Fibroblast of lung (primary cell): ENCODE measurements at regions not wholly inside any gene's neighbourhood (a gene's known extent, or its start where the extent isn't known, plus 50 kb on each side); places are given as distances from the start of the nearest gene placed in this dataset.
A peak's percentile ranks its signal among the peaks of the same experiment; 100 is the strongest.

Experiments
- DNase-seq, 2 donors: peaks; one replicate each; pipeline versions ENCODE4 v3.0.0 to v3.0.0-alpha.2; 2010; ENCODE audit warnings: low read depth in 2 of 2
- H2AFZ ChIP-seq: 2 replicates; pipeline ENCODE4 v1.5.1; 2012; ENCODE audit warnings: low read length, control low read depth, inconsistent platforms
- H3K27ac ChIP-seq: 2 replicates; pipeline ENCODE4 v1.5.1; 2011; ENCODE audit warnings: low read length, control low read depth; ENCODE audit not compliant: insufficient read depth
- H3K27me3 ChIP-seq: 2 replicates; pipeline ENCODE4 v1.5.1; 2011; ENCODE audit warnings: mild to moderate bottlenecking, low read length; ENCODE audit not compliant: control insufficient read depth, insufficient read depth
- H3K36me3 ChIP-seq: 2 replicates; pipeline ENCODE4 v1.5.1; 2011; ENCODE audit warnings: low read length; ENCODE audit not compliant: control insufficient read depth, insufficient read depth
- H3K4me1 ChIP-seq: 2 replicates; pipeline ENCODE4 v1.5.1; 2011; ENCODE audit warnings: low read length; ENCODE audit not compliant: control insufficient read depth, insufficient read depth; ENCODE audit errors: extremely low read depth
- H3K4me2 ChIP-seq: 2 replicates; pipeline ENCODE4 v1.5.1; 2011; ENCODE audit warnings: low read length, control low read depth; ENCODE audit not compliant: insufficient read depth; ENCODE audit errors: extremely low read depth
- H3K4me3 ChIP-seq, 4 experiments: fragments of 200-600 bp in 1 of 4; sonication (generic) in 1 of 4; replicated peaks in 1 of 4; 2 replicates each; pipeline ENCODE4 v1.5.1; 2011 to 2016; ENCODE audit warnings: low read length in 4 of 4, low read depth in 3 of 4, mild to moderate bottlenecking in 3 of 4, control low read depth in 2 of 4, inconsistent platforms in 1 of 4, mixed read lengths in 1 of 4; ENCODE audit not compliant: insufficient read depth in 1 of 4; ENCODE audit errors: control extremely low read depth in 1 of 4
- H3K79me2 ChIP-seq: 2 replicates; pipeline ENCODE4 v1.5.1; 2012; ENCODE audit warnings: mild to moderate bottlenecking, low read length, inconsistent platforms; ENCODE audit not compliant: control insufficient read depth, insufficient read depth
- H3K9ac ChIP-seq: 2 replicates; pipeline ENCODE4 v1.5.1; 2011; ENCODE audit warnings: mild to moderate bottlenecking, low read length, control low read depth; ENCODE audit not compliant: insufficient read depth
- H3K9me3 ChIP-seq: 2 replicates; pipeline ENCODE4 v1.5.1; 2012; ENCODE audit warnings: low read depth, low read length; ENCODE audit not compliant: control insufficient read depth, insufficient read depth
- H4K20me1 ChIP-seq: 2 replicates; pipeline ENCODE4 v1.5.1; 2011; ENCODE audit warnings: low read length; ENCODE audit not compliant: control insufficient read depth, insufficient read depth; ENCODE audit errors: extremely low read depth
- EZH2 ChIP-seq: IDR thresholded peaks from 2 replicates; pipeline ENCODE4 v1.5.1; 2012; ENCODE audit warnings: low read length, control low read depth, mild to moderate bottlenecking; ENCODE audit errors: missing control alignments
- TF ChIP-seq, protein P1 (sequence below), 2 donors: IDR thresholded peaks in 1 of 2; conservative IDR thresholded peaks in 1 of 2; 1 replicate in 1 of 2; 2 replicates in 1 of 2; pipeline ENCODE4 v1.5.1; 2011 to 2012; ENCODE audit warnings: low read length in 2 of 2, control low read depth in 1 of 2, inconsistent platforms in 1 of 2, low read depth in 1 of 2, mild to moderate bottlenecking in 1 of 2

DNA sequence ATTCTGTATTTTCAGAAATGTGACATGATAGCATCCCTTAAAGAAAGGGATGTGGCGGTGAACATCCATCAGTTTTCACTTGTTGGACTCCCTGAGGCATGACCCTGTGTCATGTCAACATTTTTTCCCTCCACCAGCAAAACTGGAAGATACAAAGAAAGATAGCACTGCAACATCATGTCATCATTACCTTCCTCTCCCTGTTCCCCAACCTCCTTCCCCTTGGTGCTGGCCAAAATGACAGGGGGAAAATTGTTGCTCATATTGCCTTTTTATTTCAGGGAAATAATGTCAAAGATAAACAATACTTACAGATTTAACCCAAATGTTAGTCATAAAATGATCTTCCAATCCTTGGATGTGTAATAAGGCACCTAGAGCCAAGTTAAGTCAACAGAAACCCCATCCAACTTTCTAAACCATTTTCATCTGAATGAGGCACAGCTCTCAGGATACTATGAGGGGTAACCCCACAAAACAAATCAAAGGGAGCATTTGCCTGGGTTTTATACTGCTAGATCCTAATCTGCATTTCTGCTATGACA lies 644.3 kb downstream of the ACTL7B start:
- H3K36me3 ChIP-seq = no peaks in the 10 kb centered on the region
- no peaks in the 10 kb centered on the region for H4K20me1 ChIP-seq
- H3K4me1 ChIP-seq = peaks cover 3% of the 10 kb centered on the region
- TF ChIP-seq, protein P1, sequence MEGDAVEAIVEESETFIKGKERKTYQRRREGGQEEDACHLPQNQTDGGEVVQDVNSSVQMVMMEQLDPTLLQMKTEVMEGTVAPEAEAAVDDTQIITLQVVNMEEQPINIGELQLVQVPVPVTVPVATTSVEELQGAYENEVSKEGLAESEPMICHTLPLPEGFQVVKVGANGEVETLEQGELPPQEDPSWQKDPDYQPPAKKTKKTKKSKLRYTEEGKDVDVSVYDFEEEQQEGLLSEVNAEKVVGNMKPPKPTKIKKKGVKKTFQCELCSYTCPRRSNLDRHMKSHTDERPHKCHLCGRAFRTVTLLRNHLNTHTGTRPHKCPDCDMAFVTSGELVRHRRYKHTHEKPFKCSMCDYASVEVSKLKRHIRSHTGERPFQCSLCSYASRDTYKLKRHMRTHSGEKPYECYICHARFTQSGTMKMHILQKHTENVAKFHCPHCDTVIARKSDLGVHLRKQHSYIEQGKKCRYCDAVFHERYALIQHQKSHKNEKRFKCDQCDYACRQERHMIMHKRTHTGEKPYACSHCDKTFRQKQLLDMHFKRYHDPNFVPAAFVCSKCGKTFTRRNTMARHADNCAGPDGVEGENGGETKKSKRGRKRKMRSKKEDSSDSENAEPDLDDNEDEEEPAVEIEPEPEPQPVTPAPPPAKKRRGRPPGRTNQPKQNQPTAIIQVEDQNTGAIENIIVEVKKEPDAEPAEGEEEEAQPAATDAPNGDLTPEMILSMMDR (conservative IDR thresholded peaks at IDR 0.05 in 1 of 2, IDR thresholded peaks at IDR 0.05 in 1 of 2; ENCODE audit: low read depth in 1 of 2, low read length in 2 of 2) = no peak
- TF ChIP-seq EZH2 = no peak
- H2AFZ ChIP-seq = no peak overlapping the region
- H3K79me2 ChIP-seq = no peaks in the 10 kb centered on the region
- no peak overlapping the region for H3K4me2 ChIP-seq
- no peak overlapping the region for H3K4me3 ChIP-seq
- DNase-seq = no peak
- no peak overlapping the region for H3K9ac ChIP-seq
- no peaks in the 10 kb centered on the region for H3K9me3 ChIP-seq
- H3K27me3 ChIP-seq = no peaks in the 10 kb centered on the region
- no peak overlapping the region for H3K27ac ChIP-seq

DNA sequence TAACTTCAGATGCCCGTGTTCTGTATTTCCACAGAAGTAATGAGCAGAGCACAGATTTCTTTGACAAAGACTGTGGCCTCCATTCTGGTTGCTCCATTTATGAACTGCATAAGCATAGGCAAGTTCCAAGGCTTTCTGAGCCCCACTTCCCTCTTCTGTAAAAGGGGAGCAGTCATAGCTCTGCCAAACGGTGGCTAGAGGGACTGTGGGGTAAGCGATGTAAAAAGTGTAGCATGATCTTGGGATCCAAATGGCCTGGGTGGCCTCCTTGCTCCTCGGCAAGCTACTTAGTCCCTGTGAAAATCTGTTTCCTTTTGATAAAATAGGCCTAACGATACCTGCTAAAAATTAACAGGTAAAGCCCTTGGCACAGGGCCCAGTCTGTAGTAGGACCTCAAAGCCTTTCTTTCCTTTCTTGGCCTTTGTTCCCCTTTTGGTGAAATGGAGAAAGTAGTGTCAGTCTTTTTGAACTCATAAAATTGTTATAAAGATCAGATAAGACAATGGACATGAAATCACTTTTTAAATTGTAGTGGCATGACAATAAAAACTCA lies 646.6 kb downstream of the ACTL7B start:
- Histone ChIP-seq H3K79me2 (no peaks in the 10 kb centered on the region), H3K4me1 (peaks cover 3% of the 10 kb centered on the region), H3K4me2 (no peak overlapping the region), H3K27ac (no peak overlapping the region), H3K36me3 (no peaks in the 10 kb centered on the region), H3K9ac (no peak overlapping the region), H4K20me1 (no peaks in the 10 kb centered on the region), H3K27me3 (no peaks in the 10 kb centered on the region), H2AFZ (no peak overlapping the region), H3K9me3 (no peaks in the 10 kb centered on the region), H3K4me3 (no peak overlapping the region)
- TF ChIP-seq, protein P1 (conservative IDR thresholded peaks at IDR 0.05 in 1 of 2, IDR thresholded peaks at IDR 0.05 in 1 of 2; ENCODE audit: low read depth in 1 of 2, low read length in 2 of 2) = no peak
- DNase-seq = no peak

DNA sequence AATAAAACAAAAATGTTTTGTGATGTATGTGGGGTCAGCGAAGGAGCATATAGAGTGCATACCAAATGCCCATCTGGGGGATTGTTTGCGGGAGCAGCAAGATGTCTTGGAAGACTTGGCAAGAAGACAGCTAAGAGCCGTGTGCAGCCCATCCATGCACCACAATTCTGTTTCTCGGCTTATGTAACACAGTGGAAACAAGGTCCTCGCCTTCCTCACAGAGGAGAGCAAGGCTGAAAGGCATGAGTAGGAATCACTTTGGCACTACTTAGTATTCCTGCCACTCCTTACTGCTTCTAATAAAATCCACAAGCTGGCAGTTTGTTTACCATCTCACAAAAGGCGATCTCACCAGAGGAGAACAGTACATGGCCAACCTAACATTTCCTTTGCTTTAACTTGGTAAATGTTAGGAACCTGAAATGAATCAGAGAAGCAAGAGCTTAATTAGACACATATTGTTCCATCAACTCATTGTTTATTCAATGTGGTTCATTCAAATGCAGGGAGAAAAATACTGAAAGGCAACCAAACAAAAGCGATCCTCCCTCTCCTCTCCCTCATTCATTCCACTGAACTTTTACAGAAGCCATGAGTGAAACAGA lies 648.1 kb downstream of the ACTL7B start:
- Histone ChIP-seq H3K79me2 (no peaks in the 10 kb centered on the region), H3K4me3 (no peak overlapping the region), H4K20me1 (no peaks in the 10 kb centered on the region), H3K27me3 (no peaks in the 10 kb centered on the region), H2AFZ (no peak overlapping the region), H3K36me3 (no peaks in the 10 kb centered on the region), H3K27ac (no peak overlapping the region), H3K9me3 (no peaks in the 10 kb centered on the region), H3K4me1 (peaks cover 3% of the 10 kb centered on the region), H3K9ac (no peak overlapping the region), H3K4me2 (peak overlapping the region; percentile 58)
- TF ChIP-seq, protein P1 (conservative IDR thresholded peaks at IDR 0.05 in 1 of 2, IDR thresholded peaks at IDR 0.05 in 1 of 2; ENCODE audit: low read depth in 1 of 2, low read length in 2 of 2) = no peak
- no peak for TF ChIP-seq EZH2
- peak; percentile 26 to 86 for DNase-seq
